Middle frontal gyrus (tissue), 1 donor: ENCODE measurements at regions not wholly inside any gene's neighbourhood (a gene's known extent, or its start where the extent isn't known, plus 50 kb on each side); places are given as distances from the start of the nearest gene placed in this dataset.

Experiments used
- DNase-seq: peaks from one replicate; pipeline ENCODE4 v3.0.0-alpha.2; 2015; ENCODE audit warnings: low spot score; ENCODE audit errors: extremely low spot score

DNA sequence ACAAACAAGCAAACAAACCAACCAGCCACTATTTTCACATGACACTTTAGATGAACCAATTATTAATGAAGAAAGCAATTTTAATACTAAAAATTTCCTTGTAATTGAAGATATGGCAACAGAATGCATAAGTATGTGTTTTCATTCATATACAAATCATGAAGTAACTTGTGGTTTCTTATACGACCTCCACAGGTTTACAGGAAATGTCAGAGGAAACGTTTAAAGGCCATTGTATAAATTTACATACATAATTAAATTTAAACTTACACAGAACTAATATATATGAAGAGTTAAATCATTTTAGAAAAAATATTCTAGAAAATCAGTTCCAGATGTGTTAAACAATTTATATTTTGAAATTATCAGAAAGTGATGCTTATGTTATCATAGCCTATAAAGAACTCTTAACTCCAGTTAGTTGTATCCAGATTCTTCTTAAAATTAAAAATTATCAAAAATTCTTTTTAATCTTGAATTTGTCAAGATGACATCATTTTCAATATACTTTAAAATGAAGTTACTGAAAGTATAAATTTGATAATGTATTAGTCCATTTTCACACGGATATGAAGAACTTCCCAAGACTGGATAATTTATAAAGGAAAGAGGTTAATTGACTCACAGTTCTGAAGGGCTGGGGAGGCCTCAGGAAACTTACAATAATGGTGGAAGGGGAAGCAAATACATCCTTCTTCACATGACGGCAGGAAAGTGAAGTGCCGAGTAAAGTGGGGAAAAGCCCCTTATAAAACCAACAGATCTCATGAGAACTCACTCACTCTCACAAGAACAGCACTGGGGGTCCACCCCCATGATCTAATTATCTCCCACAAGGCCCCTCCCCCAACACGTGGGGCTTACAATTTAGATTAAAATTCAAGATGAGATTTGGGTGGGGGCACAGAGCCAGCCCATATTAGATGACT is 192.0 kb downstream of the PIK3R1 start:
- no peak for DNase-seq

DNA sequence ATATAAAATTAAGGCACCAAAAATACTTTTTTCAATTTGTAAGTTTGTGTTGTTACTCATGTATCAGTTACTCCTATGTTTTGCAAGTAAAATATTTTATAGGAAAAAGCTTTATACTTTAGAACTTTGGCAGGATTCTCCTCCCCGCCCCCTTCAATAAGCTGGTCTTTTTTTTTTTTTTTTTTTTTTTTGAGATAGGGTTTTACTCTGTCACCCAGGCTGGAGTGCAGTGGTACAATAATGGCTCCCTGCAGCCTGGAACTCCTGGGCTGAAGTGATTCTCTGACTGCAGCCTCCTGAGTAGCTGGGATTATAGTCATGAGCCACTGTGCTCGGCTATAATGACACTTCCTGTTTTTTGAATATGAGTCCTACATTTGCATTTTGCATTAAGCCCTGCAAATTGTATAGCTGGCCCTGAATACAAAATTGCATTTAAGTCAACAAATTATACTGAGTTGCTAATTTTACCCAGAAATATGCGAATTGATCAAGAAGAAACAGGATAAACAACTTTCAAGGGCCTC is 192.9 kb downstream of the PIK3R1 start:
- no peak for DNase-seq

DNA sequence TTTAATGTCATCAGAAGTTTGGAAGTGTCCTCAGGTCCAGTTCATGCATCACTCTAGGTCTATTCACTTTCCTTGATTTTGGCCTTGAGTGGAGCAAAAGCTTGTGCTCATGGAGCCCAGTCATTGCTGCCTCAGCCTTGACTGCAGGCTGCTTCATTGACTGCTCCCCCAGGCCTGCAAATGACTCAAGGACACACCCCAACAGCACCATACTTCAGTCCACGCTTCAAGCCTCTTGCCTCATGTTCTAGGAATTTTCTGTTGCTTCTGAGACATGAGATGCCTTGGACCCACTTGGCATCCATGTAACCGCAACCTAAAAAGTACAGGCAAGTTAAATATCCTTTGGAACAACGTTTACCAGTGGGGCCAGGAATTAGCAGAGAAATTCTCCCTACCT is 193.7 kb downstream of the PIK3R1 start:
- no peak for DNase-seq

- DNase-seq, result no peak
These were observed 195.6 kb downstream of the PIK3R1 start for GRCh38 chr5:68411161-68411560.

DNA sequence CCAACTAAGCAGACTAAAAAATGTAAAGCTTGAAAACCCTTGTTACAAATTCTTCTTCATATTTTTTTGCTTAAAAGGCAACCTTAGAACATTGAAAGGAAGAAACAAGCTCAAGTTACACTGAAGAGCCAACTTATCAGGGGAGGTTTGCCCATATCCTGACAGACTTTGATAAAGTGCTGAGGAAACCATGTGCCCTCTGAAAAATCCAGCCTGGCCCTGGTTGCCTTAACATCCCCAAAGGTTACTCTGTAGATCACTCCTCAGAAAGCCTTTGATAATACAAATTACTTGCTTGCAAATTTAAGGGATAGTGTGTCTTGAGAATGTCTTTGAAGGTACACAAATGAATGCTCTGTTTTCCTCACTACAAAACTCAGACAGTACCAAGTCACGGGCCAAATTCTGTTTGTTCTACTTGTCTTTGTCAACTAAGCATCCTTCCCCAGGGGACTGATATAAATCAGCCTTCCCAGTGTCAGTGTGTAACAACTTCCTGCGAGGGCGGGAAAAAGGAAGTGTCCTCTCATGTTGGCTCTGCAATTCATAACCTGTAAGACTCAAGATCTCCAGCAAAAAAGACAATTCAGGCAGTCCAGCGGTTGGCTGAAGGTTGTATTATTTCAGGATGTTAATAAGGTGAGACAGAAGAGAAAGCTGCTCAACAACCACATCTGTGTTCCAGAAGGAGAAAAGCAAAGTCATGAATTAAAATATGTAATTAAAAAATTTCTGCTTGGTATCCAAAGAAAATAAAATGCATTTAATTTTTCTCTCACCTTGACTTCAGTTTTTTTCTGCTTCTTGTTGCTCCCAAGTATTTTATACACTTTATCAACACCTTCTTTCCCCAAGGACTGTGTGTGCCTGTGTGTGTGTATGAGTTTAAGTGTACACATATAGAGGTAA is 199.9 kb downstream of the PIK3R1 start:
- no peak for DNase-seq

- no peak for DNase-seq
These were observed 201.2 kb downstream of the PIK3R1 start for GRCh38 chr5:68416714-68417113.

DNA sequence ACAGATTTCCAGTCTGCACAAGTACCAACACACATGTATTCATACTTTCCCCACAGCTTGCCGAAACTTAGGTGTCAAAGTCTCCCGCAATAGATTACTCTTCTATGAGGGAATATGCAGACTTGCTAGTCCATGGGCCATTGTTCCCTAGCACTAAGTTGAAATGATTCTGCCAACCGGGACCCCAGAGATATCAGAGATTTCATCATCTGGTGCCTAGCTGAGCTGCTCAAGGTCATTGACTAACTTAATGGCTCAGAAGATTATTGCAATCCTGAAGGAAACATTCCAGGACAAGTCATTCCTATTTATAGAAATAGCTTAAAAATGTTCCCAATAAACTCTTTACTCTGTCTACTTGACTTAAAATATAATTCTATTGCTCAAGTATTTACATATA is 202.6 kb downstream of the PIK3R1 start:
- DNase-seq, result no peak

DNA sequence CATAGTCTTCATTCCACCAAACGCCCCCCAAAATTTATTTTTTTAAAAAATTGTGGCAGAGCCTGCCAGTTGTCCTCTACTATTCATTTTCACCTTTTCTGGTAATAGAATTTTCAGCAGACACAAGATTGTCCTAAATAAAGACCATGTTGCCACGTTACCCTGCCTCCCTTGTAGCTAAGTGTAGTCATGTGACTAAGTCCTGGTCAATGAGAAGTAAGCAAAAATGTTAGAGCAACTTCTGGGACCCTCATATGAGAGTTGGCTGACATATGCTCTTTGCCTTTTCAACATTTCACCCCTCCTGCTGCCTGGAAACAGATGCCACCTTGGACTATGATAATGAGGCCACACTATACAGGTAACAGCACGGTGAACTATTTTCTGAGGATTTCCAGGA is 203.1 kb downstream of the PIK3R1 start:
- no peak for DNase-seq

DNA sequence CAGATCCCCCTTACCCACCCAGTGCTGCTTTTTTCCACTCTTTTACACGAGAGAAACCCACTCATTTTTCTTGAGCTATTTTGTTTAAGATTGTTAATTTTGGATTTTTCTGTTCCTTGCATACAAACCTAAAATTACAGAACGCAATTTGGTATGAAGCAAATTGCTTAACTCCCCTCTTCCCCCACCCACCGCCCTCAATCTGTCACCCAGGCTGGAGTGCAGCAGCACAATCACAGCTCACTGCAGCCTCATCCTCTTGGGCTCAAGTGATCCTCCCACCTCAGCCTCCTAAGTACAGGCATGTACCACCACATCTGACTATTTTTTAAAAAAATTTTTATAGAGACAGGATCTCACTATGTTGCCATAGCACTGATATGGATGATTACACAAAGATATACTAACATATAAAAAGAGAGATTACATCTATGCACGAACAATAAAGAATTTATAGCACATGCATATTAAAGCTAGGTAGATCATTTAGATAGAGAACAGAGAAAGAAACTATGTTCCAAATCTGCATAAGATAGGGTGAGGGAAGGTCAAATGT is 203.6 kb downstream of the PIK3R1 start:
- no peak for DNase-seq

DNA sequence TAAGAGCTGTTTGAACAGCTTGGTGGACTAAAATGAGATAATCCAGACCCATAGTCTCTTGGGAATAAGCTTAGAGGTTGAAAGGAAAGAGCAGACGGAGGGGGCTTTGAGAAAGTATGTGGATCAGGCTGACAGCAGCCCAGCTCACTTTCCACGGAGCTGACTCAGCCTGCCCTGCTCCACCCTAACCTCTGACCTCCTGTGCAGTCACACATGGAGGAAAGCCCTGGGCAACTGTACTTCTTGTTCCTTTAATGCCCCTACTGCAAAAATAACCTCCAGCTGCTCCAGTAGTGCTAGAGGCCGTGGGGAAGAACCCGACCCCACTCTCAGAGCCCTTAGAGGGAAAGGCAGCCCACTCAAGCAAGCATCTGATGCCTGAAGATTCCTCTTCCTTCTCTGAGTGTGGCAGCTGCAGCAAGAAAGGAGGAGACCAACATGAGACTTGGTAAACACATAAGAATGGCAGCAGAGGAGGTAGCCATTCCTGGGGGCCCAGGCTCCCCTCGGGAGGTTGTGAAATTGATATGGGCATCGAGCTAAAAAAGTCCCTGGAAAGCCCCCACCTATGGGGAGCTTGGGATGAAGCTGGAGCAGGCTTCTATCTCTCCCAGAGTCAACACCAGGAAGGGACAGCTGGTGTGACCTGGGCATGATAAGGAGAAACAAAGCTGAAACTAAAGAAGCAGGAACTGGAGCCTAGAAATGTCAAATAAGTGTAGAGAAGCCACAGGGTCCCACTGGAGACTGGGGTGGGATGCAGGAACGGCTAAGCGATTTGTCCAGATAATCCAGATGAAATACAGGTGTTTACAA is 204.3 kb downstream of the PIK3R1 start:
- DNase-seq, result no peak

GRCh38 chr5:68420476-68421344 is 205.2 kb downstream of the PIK3R1 start:
- DNase-seq, result no peak

DNA sequence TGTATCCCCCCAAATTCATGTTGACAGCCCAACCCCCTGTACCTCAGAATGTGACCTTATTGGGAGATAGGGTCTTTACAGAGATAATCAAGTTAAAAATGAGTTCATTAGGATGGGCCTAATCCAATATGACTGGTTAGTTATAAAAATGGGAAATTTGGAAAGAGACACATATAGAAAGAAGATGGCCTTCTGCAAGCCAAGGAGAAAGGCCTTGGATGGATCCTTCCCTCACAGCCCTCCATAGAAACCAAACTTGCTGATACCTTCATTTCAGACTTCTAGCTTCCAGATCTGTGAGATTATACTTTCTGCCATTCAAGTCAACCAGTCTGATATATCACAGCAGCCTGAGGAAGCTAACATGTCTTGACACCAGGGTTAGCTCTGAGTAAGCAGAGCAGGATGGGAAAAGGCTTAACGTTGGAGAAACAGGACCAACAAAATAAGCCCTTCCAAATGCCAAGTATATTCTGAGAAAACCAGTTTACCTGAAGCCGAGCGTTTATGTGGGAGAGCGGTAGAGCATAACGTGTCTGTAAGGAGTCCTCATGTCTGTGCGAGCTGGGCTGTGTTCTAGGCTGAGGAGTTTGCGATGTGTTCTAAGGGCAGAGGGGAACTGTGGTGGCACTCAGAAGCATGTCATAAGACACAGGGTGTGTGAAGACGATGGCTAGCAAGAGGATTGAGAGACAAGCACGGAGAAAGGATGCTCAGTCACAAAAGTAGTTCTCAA is 206.1 kb downstream of the PIK3R1 start:
- no peak for DNase-seq

GRCh38 chr5:68423154-68423811 is 207.7 kb downstream of the PIK3R1 start:
- DNase-seq, result no peak

- DNase-seq, result no peak
These were observed 209.4 kb downstream of the PIK3R1 start for GRCh38 chr5:68424799-68425537.

- DNase-seq, result no peak
These were observed 211.0 kb downstream of the PIK3R1 start for GRCh38 chr5:68426586-68426985.

DNA sequence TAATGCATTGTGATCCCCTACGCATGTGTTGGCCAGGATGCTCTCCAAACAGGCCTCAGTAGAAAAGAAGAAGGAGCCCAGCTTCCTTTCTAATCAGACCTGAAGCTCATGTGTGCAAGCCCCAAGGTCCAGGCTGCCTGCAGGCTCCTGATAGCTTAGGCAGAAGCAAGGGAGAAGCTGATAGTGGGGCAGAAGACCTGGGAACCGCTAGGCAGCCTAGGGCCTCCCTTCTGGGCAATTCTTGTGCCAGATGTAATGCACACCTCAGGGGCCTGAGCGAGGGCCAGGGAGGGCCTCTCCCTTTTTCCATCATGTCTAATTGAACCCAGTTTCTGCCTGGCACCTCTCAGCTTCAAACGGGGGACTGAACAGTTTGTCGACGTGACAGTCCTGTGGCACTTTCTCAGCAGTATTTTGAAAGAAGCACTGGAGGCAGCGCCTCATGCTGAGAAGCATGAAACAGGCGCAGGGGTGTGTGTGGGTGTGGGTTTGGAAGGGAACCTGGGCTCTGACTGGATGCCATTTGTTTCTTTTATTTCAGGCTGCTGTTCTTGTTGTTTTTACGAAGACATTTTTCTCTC is 212.8 kb downstream of the PIK3R1 start:
- DNase-seq, result no peak

DNA sequence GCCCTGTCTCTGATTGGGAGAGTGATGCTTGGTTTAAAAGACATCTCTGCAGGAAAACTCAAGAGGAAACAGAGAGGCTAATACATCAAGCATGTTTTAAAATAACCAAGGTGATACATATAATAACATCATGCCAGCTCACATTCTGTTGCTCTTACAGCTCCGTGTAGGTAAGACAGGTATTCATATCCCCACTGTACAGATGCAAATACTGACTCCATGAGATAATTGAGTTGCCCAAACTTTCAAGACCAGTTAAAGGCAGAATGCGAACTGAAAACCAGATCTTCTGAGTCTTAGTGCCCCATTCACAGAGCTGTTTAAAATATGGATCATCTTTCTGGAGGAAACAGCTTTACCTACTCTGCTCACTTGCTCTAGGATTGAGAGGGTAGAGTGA is 214.0 kb downstream of the PIK3R1 start:
- no peak for DNase-seq

- DNase-seq, result no peak
These were observed 214.7 kb downstream of the PIK3R1 start for GRCh38 chr5:68430279-68430678.
